Nephron progenitor cell (in vitro differentiated cells): ENCODE measurements at regions not wholly inside any gene's neighbourhood (a gene's known extent, or its start where the extent isn't known, plus 50 kb on each side); places are given as distances from the start of the nearest gene placed in this dataset.
A peak's percentile ranks its signal among the peaks of the same experiment; 100 is the strongest.
"Not testable (repeated sequence)": the region's sequence is repeated elsewhere in the genome, so short reads cannot be mapped to it uniquely, and the experiment has no call there.

Experiments
- DNase-seq: peaks from one replicate; pipeline ENCODE4 v3.0.0; 2021
- H3K27ac Mint-ChIP-seq: 2 replicates; pipeline ENCODE4 v1.8.0; 2021; ENCODE audit warnings: mild to moderate bottlenecking, moderate library complexity, mixed read lengths
- H3K27me3 Mint-ChIP-seq: 2 replicates; pipeline ENCODE4 v1.8.0; 2021; ENCODE audit warnings: mild to moderate bottlenecking, low read depth, mixed read lengths; ENCODE audit not compliant: poor library complexity
- H3K36me3 Mint-ChIP-seq: 2 replicates; pipeline ENCODE4 v1.8.0; 2021; ENCODE audit warnings: low read depth, mixed read lengths
- H3K4me1 Mint-ChIP-seq: 2 replicates; pipeline ENCODE4 v1.8.0; 2021; ENCODE audit warnings: mixed read lengths
- H3K4me3 Mint-ChIP-seq: 2 replicates; pipeline ENCODE4 v1.8.0; 2021; ENCODE audit warnings: mild to moderate bottlenecking, moderate library complexity, mixed read lengths
- H3K9me3 Mint-ChIP-seq: 2 replicates; pipeline ENCODE4 v1.8.0; 2021; ENCODE audit warnings: mild to moderate bottlenecking, moderate library complexity, mixed read lengths
- CTCF ChIP-seq: fragments of 200-600 bp; sonication (generic); IDR thresholded peaks from 2 replicates; pipeline ENCODE4 v1.5.0; 2021; ENCODE audit warnings: antibody characterized with exemption

GRCh38 chr10:4240608-4241197, 455.7 kb upstream of the KLF6 start:
- no peaks in the 10 kb centered on the region for H3K36me3 Mint-ChIP-seq
- TF ChIP-seq CTCF, result no peak
- peaks cover 3% of the 10 kb centered on the region for H3K27me3 Mint-ChIP-seq
- H3K4me1 Mint-ChIP-seq, result peaks cover 28% of the 10 kb centered on the region
- H3K4me3 Mint-ChIP-seq, result no peak overlapping the region
- peaks cover 12% of the 10 kb centered on the region for H3K9me3 Mint-ChIP-seq
- H3K27ac Mint-ChIP-seq, result peak overlapping the region; percentile 75
- no peak for DNase-seq

GRCh38 chr10:4239186-4239585, 454.2 kb upstream of the KLF6 start:
- peaks cover 18% of the 10 kb centered on the region for H3K9me3 Mint-ChIP-seq
- H3K36me3 Mint-ChIP-seq, result no peaks in the 10 kb centered on the region
- no peak for DNase-seq
- H3K4me3 Mint-ChIP-seq, result no peak overlapping the region
- H3K4me1 Mint-ChIP-seq, result peaks cover 28% of the 10 kb centered on the region
- no peak overlapping the region for H3K27ac Mint-ChIP-seq
- H3K27me3 Mint-ChIP-seq, result peaks cover 3% of the 10 kb centered on the region
- TF ChIP-seq CTCF, result no peak

GRCh38 chr10:4236905-4237304, 451.9 kb upstream of the KLF6 start:
- not testable (repeated sequence) for H3K27me3 Mint-ChIP-seq, H3K4me3 Mint-ChIP-seq, H3K27ac Mint-ChIP-seq, DNase-seq, H3K36me3 Mint-ChIP-seq
- Mint-ChIP-seq H3K4me1 (peaks cover 16% of the 10 kb centered on the region), H3K9me3 (peaks cover 34% of the 10 kb centered on the region)

GRCh38 chr10:4234661-4235060, 449.7 kb upstream of the KLF6 start:
- no peak for DNase-seq
- Mint-ChIP-seq H3K36me3 (no peaks in the 10 kb centered on the region), H3K4me3 (no peak overlapping the region), H3K4me1 (no peaks in the 10 kb centered on the region), H3K27ac (no peak overlapping the region), H3K9me3 (peaks cover 40% of the 10 kb centered on the region), H3K27me3 (peaks cover 3% of the 10 kb centered on the region)
- TF ChIP-seq CTCF, result no peak

GRCh38 chr10:4231439-4231838, 446.4 kb upstream of the KLF6 start:
- TF ChIP-seq CTCF, result no peak
- no peaks in the 10 kb centered on the region for H3K4me1 Mint-ChIP-seq
- no peak for DNase-seq
- no peaks in the 10 kb centered on the region for H3K36me3 Mint-ChIP-seq
- H3K9me3 Mint-ChIP-seq, result peaks cover 27% of the 10 kb centered on the region
- H3K27ac Mint-ChIP-seq, result no peak overlapping the region
- peaks cover 6% of the 10 kb centered on the region for H3K27me3 Mint-ChIP-seq
- H3K4me3 Mint-ChIP-seq, result no peak overlapping the region

- Mint-ChIP-seq H3K27ac (no peak overlapping the region), H3K36me3 (no peaks in the 10 kb centered on the region), H3K4me3 (no peak overlapping the region), H3K27me3 (peaks cover 6% of the 10 kb centered on the region), H3K4me1 (no peaks in the 10 kb centered on the region), H3K9me3 (peaks cover 27% of the 10 kb centered on the region)
- no peak for TF ChIP-seq CTCF
- no peak for DNase-seq
Measured at GRCh38 chr10:4230036-4230435, 445.0 kb upstream of the KLF6 start.
